GM13977 (cell line): ENCODE measurements at regions not wholly inside any gene's neighbourhood (a gene's known extent, or its start where the extent isn't known, plus 50 kb on each side); places are given as distances from the start of the nearest gene placed in this dataset.

Experiments
- DNase-seq: peaks from one replicate; pipeline ENCODE4 v3.0.0; 2012; ENCODE audit warnings: low spot score
- in situ Hi-C: fragments of 300-500 bp; cut with MboI; formaldehyde crosslinking; loops from one replicate; pipeline ENCODE4 v1.12.0; 2022; ENCODE audit warnings: low sequenced_read_pairs, low pct_unique_long_range_greater_than_20kb, mixed read lengths, inconsistent platforms; ENCODE audit not compliant: unreplicated experiment
- TF ChIP-seq, protein P1 (sequence below): IDR thresholded peaks from 2 replicates; pipeline ENCODE4 v1.5.1; 2012; ENCODE audit warnings: mild to moderate bottlenecking, control low read depth; ENCODE audit not compliant: insufficient read depth; ENCODE audit errors: extremely low read depth, missing control alignments

- DNase-seq = no peak
- TF ChIP-seq, protein P1, sequence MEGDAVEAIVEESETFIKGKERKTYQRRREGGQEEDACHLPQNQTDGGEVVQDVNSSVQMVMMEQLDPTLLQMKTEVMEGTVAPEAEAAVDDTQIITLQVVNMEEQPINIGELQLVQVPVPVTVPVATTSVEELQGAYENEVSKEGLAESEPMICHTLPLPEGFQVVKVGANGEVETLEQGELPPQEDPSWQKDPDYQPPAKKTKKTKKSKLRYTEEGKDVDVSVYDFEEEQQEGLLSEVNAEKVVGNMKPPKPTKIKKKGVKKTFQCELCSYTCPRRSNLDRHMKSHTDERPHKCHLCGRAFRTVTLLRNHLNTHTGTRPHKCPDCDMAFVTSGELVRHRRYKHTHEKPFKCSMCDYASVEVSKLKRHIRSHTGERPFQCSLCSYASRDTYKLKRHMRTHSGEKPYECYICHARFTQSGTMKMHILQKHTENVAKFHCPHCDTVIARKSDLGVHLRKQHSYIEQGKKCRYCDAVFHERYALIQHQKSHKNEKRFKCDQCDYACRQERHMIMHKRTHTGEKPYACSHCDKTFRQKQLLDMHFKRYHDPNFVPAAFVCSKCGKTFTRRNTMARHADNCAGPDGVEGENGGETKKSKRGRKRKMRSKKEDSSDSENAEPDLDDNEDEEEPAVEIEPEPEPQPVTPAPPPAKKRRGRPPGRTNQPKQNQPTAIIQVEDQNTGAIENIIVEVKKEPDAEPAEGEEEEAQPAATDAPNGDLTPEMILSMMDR = no peak
- in situ Hi-C loops = no loop called here
These were observed 173.5 kb downstream of the KCNRG start for GRCh38 chr13:50188696-50189095.

DNA sequence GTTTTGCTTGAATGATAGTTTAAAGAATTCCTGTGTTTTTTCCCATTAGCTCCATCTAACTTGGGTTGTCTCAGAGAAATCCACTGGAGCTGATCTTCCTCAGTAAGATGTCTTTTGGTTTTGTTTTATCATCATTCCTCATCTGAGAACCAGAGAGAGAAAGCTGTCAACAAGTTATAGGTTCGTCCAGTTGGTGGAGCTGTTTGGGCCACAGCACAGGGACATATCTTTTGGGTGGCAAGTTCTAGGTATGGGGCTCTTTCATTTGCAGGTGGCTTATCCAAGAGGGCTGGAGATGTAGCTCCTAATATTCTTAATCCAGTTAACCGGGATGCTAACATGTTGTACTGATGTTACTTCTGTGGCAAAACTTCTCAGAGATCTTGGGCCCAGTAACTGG lies 174.2 kb downstream of the KCNRG start:
- DNase-seq = no peak
- in situ Hi-C loops = no loop called here
- TF ChIP-seq, protein P1 = peak; percentile 28

DNA sequence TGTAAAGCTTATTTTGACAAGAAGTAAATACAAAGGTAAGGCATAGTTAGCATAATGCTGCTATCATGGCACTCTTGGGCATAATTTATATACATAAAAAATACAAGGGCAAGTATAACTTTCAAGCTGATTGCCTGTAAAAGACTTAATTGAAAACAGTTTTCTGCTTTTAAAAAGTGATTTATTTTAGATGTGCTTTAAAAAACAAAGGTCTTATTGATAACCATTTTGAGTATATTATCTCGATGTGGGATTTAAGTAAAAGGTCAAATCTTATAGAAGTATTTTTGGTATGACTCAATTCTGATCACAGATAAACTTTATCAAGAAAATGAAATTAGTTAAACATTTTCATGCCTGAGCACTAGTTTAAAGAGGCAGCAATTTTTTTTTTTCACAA lies 175.8 kb downstream of the KCNRG start:
- no peak for DNase-seq
- in situ Hi-C loops = no loop called here
- TF ChIP-seq, protein P1 = no peak

- in situ Hi-C loops = no loop called here
- TF ChIP-seq, protein P1 = no peak
These were observed 177.1 kb downstream of the KCNRG start for GRCh38 chr13:50192272-50192813.

DNA sequence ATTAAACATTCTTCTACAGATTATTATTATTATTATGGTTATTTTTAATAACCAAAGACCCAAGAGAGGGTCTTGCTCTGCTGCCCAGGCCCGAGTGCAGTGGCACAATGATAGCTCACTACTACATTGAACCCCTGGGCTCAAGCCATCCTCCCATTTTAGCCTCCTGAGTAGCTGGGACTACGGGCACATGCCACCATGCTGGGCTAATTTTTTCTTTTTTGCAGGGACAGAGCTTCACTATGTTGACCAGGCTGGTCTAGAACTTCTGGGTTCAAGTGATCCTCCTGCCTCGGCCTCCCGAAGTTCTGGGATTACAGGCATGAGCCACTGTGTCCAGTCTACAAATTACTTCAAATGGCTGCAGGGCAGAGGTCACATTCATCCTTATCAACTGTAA lies 179.8 kb downstream of the KCNRG start:
- no peak for DNase-seq
- in situ Hi-C loops = no loop called here
- TF ChIP-seq, protein P1 = no peak

More at GRCh38 chr13:50192272-50192813, 177.1 kb downstream of the KCNRG start:
- no peak for DNase-seq

DNA sequence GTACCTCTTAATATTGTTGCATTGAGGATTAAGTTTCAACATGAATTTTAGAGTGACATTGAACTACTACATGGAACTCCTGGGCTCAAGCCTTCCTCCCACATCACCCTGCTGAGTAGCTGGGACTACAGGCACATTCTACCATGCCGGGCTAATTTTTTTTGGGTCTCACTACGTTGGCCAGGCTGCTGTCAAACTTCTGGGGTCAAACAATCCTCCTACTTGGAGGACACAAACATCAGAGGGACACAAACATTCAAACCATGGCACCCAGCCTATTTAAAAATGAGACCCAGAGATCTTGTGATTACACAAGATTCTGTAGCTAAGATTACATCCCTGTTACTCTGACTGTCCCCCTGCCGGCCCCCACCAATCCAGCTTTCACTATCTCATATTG lies 180.9 kb downstream of the KCNRG start:
- TF ChIP-seq, protein P1 = no peak
- in situ Hi-C loops = no loop called here
- no peak for DNase-seq

DNA sequence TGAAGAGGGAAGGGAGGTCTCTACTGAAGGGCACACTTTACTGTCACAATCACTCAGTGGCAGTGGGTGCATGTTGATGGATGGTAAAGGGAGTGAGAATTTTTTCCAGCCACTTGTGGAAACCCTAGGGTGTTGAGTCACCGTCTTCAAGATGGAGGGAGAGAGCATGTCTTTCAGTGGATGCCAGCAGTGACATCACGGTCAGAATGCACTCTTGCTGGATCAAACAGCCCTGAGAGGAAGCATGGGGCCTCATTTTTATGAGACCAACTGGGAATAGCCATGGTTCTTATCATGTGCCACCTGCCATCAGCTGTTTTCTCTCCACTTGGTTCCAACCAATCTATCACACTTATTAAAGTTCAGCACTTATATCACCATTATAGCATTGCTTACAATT lies 182.5 kb downstream of the KCNRG start:
- DNase-seq = no peak
- TF ChIP-seq, protein P1 = no peak
- in situ Hi-C loops = no loop called here
